Heart left ventricle (tissue), 16 donors: ENCODE measurements at regions not wholly inside any gene's neighbourhood (a gene's known extent, or its start where the extent isn't known, plus 50 kb on each side); places are given as distances from the start of the nearest gene placed in this dataset.

Experiments
- ATAC-seq, 4 donors: fragments of 200-7000 bp; cut with Tn5 transposase; one replicate each; pipeline ENCODE4 v1.9.1; 2020 to 2022; ENCODE audit warnings: moderate library complexity in 4 of 4, mild to moderate bottlenecking in 3 of 4, moderate number of reproducible peaks in 1 of 4
- DNase-seq, 5 donors: peaks; one replicate each; pipeline ENCODE4 v3.0.0-alpha.2; 2020
- H3K27ac ChIP-seq, 12 donors: fragments of 200-600 bp; sonication (generic) in 4 of 12; one replicate each; pipeline versions ENCODE4 v1.5.0 to v1.8.0; 2016 to 2022; ENCODE audit warnings: mild to moderate bottlenecking in 2 of 12
- H3K27me3 ChIP-seq, 9 donors: fragments of 200-600 bp; sonication (generic) in 2 of 9; one replicate each; pipeline versions ENCODE4 v1.5.1 to v1.8.0; 2016 to 2022; ENCODE audit warnings: mild to moderate bottlenecking in 3 of 9
- H3K36me3 ChIP-seq, 9 donors: fragments of 200-600 bp; sonication (generic) in 2 of 9; one replicate each; pipeline versions ENCODE4 v1.5.0 to v1.8.0; 2018 to 2022; ENCODE audit warnings: mild to moderate bottlenecking in 2 of 9
- H3K4me1 ChIP-seq, 12 donors: fragments of 200-600 bp; sonication (generic) in 4 of 12; one replicate each; pipeline versions ENCODE4 v1.5.0 to v1.8.0; 2016 to 2022; ENCODE audit warnings: mild to moderate bottlenecking in 3 of 12
- H3K4me3 ChIP-seq, 12 donors: fragments of 200-600 bp; sonication (generic) in 4 of 12; one replicate each; pipeline versions ENCODE4 v1.5.0 to v1.8.0; 2017 to 2022; ENCODE audit warnings: mild to moderate bottlenecking in 9 of 12, moderate library complexity in 4 of 12
- H3K9me3 ChIP-seq, 12 donors: fragments of 200-600 bp; sonication (generic) in 4 of 12; one replicate each; pipeline versions ENCODE4 v1.5.0 to v1.8.0; 2016 to 2022; ENCODE audit warnings: mild to moderate bottlenecking in 1 of 12
- CTCF ChIP-seq, 12 donors: fragments of 200-600 bp; sonication (generic) in 4 of 12; IDR thresholded peaks; one replicate each; pipeline versions ENCODE4 v1.5.0 to v1.8.0; 2018 to 2022; ENCODE audit warnings: antibody characterized with exemption in 12 of 12, mild to moderate bottlenecking in 5 of 12
- POLR2A ChIP-seq, 2 donors: fragments of 450-650 bp; IDR thresholded peaks; one replicate each; pipeline ENCODE4 v1.6.1; 2017; ENCODE audit warnings: antibody characterized with exemption in 2 of 2, mild to moderate bottlenecking in 2 of 2, moderate library complexity in 2 of 2
- WGBS, 4 donors: extraction: QIAGEN DNeasy Blood & Tissue Kit in 2 of 4; methylation state at CpG; one replicate each; pipeline versions ENCODE4 v1.1.5 to v1.1.7; 2013 to 2018; 5-methylcytosine and 5-hydroxymethylcytosine counted together
- intact Hi-C, 10 donors: fragments of 100-400 bp; cut with DNase I; formaldehyde crosslinking; loops; one replicate each; pipeline versions ENCODE4 v1.11.1 to v1.14.2; 2022
- donor health status: ischemic (EF 13 %, LVEDD 7.1; RV severe dilation, severe dysfunction).
- donor health status: healthy with polysubstance abuse.
- donor health status: DM: no; HTN: yes; CAD: no.
- donor health status: DM: no; HTN: no; CAD: no.
- donor health status: ischemic (EF 25% LVEDD 6.9; RV normal size, moderate dysfunction).
- donor health status: ischemic (EF 25% LVEDD 5.7; RV mildly dilated, moderate dysfunction).
- donor health status: healthy.
- donor health status: DM: yes; HTN: yes; CAD: no.
- donor health status: ischemic (EF 35%, LVEDD 5.7; RV mildly dilated, moderate dysfunction).
- donor health status: nonischemic (EF 11% LVEDD 7.7; RV severe dilation, severe dysfunction).
- donor health status: DM: yes; HTN: yes; CAD: no.
- donor health status: PGD.
- donor health status: ischemic (EF 29% LVEDD 5.4; RV normal size, mild dysfunction).
- donor health status: nonischemic (EF 23%, LVEDD 6.1; RV moderate dilation, normal function).

GRCh38 chr12:87796961-87797516, 232.2 kb downstream of the C12orf50 start:
- ATAC-seq (no peak), DNase-seq (no peak)
- Histone ChIP-seq H3K27ac (no peak overlapping the region), H3K36me3 (no peaks in the 10 kb centered on the region), H3K4me1 (no peaks in the 10 kb centered on the region), H3K9me3 (no peaks in the 10 kb centered on the region), H3K4me3 (no peak overlapping the region), H3K27me3 (no peaks in the 10 kb centered on the region)
- WGBS, 4 donors, result 38 to 48% (median 41%) methylated on average over 1 of the region's 1 CpG
- TF ChIP-seq CTCF (IDR thresholded peaks at IDR 0.05) (no peak), POLR2A (IDR thresholded peaks at IDR 0.05) (no peak)
- intact Hi-C loops, result no loop called here

- TF ChIP-seq CTCF (IDR thresholded peaks at IDR 0.05), result no peak
Observed at GRCh38 chr12:87795555-87795954, 233.6 kb downstream of the C12orf50 start.

GRCh38 chr12:87794854-87795253, 234.3 kb downstream of the C12orf50 start:
- 71 to 74% (median 72%) methylated on average over 1 of the region's 1 CpG for WGBS, 4 donors
- no peak for TF ChIP-seq POLR2A (IDR thresholded peaks at IDR 0.05)
- TF ChIP-seq CTCF (IDR thresholded peaks at IDR 0.05), result no peak

More at GRCh38 chr12:87795555-87795954, 233.6 kb downstream of the C12orf50 start:
- intact Hi-C loops, result no loop called here
- Histone ChIP-seq H3K27ac (no peak overlapping the region), H3K9me3 (no peaks in the 10 kb centered on the region), H3K27me3 (no peaks in the 10 kb centered on the region), H3K4me3 (no peak overlapping the region), H3K36me3 (no peaks in the 10 kb centered on the region), H3K4me1 (no peaks in the 10 kb centered on the region)
- ATAC-seq (no peak), DNase-seq (no peak)
- 39 to 71% (median 66%) methylated on average over 2 of the region's 2 CpGs for WGBS, 4 donors

GRCh38 chr12:87793131-87793530, 236.1 kb downstream of the C12orf50 start:
- WGBS, 4 donors, result 50 to 66% (median 57%) methylated on average over 2 of the region's 2 CpGs
- H3K27me3 ChIP-seq, result no peaks in the 10 kb centered on the region

More at GRCh38 chr12:87794854-87795253, 234.3 kb downstream of the C12orf50 start:
- Histone ChIP-seq H3K27ac (no peak overlapping the region), H3K9me3 (no peaks in the 10 kb centered on the region), H3K36me3 (no peaks in the 10 kb centered on the region), H3K4me3 (no peak overlapping the region), H3K4me1 (no peaks in the 10 kb centered on the region), H3K27me3 (no peaks in the 10 kb centered on the region)
- DNase-seq (no peak), ATAC-seq (no peak)
- intact Hi-C loops, result no loop called here

More at GRCh38 chr12:87793131-87793530, 236.1 kb downstream of the C12orf50 start:
- Histone ChIP-seq H3K4me1 (no peaks in the 10 kb centered on the region), H3K36me3 (no peaks in the 10 kb centered on the region), H3K27ac (no peak overlapping the region), H3K4me3 (no peak overlapping the region), H3K9me3 (no peaks in the 10 kb centered on the region)
- TF ChIP-seq CTCF (IDR thresholded peaks at IDR 0.05) (no peak), POLR2A (IDR thresholded peaks at IDR 0.05) (no peak)
- intact Hi-C loops, result no loop called here
- DNase-seq, result no peak
- no peak for ATAC-seq
